Left hindlimb (tissue), 1 donor: ENCODE measurements at regions not wholly inside any gene's neighbourhood (a gene's known extent, or its start where the extent isn't known, plus 50 kb on each side); places are given as distances from the start of the nearest gene placed in this dataset.
"Not testable (repeated sequence)": the region's sequence is repeated elsewhere in the genome, so short reads cannot be mapped to it uniquely, and the experiment has no call there.

Source experiments
- DNase-seq: peaks from one replicate; pipeline ENCODE4 v3.0.0-alpha.2; 2018

- no peak for DNase-seq
These were observed 59.7 kb downstream of the GPX5 start for GRCh38 chr6:28585335-28585734.

GRCh38 chr6:28586324-28586723 is 60.6 kb downstream of the GPX5 start:
- no peak for DNase-seq

GRCh38 chr6:28586962-28587745 is 61.5 kb downstream of the GPX5 start:
- peak; percentile 84 for DNase-seq

GRCh38 chr6:28587746-28588075 is 62.0 kb downstream of the GPX5 start:
- DNase-seq: no peak

- DNase-seq: no peak
These were observed 63.0 kb downstream of the GPX5 start for GRCh38 chr6:28588666-28589065.

GRCh38 chr6:28589234-28589956 is 63.7 kb downstream of the GPX5 start:
- peak; percentile 78 for DNase-seq

GRCh38 chr6:28589957-28590349 is 64.3 kb downstream of the GPX5 start:
- DNase-seq: no peak

- no peak for DNase-seq
These were observed 71.6 kb downstream of the GPX5 start for GRCh38 chr6:28597217-28597835.

- DNase-seq: no peak
These were observed 72.4 kb downstream of the GPX5 start for GRCh38 chr6:28597924-28598722.

GRCh38 chr6:28598757-28599686 is 73.3 kb downstream of the GPX5 start:
- DNase-seq: no peak

GRCh38 chr6:28600245-28600644 is 74.6 kb downstream of the GPX5 start:
- no peak for DNase-seq

- DNase-seq: no peak
These were observed 78.2 kb downstream of the GPX5 start for GRCh38 chr6:28603891-28604290.

- peak; percentile 80 for DNase-seq
These were observed 81.0 kb downstream of the GPX5 start for GRCh38 chr6:28606424-28607391.

- no peak for DNase-seq
These were observed 82.3 kb downstream of the GPX5 start for GRCh38 chr6:28607990-28608389.

GRCh38 chr6:28609672-28610071 is 84.0 kb downstream of the GPX5 start:
- no peak for DNase-seq

GRCh38 chr6:28615616-28615954 is 89.9 kb downstream of the GPX5 start:
- no peak for DNase-seq

GRCh38 chr6:28615955-28616747 is 90.5 kb downstream of the GPX5 start:
- DNase-seq: no peak

- no peak for DNase-seq
These were observed 93.3 kb downstream of the GPX5 start for GRCh38 chr6:28618898-28619555.

- not testable (repeated sequence) for DNase-seq
These were observed 95.6 kb downstream of the GPX5 start for GRCh38 chr6:28621268-28621667.
